B cell (primary cell): ENCODE measurements at regions not wholly inside any gene's neighbourhood (a gene's known extent, or its start where the extent isn't known, plus 50 kb on each side); places are given as distances from the start of the nearest gene placed in this dataset.

Source experiments
- EZH2 ChIP-seq: IDR thresholded peaks from 2 replicates; pipeline ENCODE4 v1.6.1; 2012; ENCODE audit warnings: borderline replicate concordance, low read depth, mild to moderate bottlenecking, moderate library complexity, low read length; ENCODE audit not compliant: insufficient read depth, poor library complexity, severe bottlenecking
- TF ChIP-seq, protein P1 (sequence below): fragments of 200-600 bp; IDR thresholded peaks from one replicate; pipeline ENCODE4 v1.8.0; 2022; ENCODE audit warnings: antibody characterized with exemption, mild to moderate bottlenecking

DNA sequence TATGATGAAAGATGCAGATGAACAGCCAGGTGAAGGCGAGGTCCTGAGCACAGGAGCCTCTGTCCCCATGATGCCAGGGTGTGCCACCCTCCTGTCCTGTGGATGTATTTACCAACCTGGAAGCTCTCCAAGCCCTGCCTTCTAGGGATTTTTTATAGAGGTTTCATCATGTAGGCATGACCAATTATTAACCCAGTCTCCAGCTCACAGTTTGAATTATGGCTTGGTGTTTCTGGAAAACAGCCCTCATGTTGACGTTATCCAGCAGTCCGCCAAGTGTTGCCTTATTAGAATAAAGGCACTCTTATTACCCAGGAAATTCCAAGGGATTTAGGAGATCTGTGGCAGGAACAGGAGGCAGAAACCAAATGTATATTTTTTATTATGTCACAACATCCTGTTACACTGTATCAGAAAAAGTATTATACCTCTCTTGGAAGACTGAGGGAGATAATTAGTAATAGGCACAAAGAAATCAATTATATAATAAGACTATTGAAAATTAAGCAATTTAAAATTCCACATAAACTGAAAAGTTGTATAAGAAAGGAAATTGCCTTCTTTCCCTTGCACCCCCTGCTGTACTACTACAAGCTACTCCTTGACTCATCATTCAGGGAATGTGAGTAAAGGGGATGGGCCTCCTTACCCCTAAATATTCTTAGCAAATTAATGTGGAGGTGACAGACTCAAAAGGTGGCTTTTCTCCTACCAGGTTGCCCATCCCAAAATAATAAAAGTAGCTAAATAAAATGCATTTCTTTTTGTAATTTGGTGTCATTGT is 129.6 kb downstream of the ZNF330 start:
- TF ChIP-seq EZH2 = no peak
- TF ChIP-seq, protein P1, sequence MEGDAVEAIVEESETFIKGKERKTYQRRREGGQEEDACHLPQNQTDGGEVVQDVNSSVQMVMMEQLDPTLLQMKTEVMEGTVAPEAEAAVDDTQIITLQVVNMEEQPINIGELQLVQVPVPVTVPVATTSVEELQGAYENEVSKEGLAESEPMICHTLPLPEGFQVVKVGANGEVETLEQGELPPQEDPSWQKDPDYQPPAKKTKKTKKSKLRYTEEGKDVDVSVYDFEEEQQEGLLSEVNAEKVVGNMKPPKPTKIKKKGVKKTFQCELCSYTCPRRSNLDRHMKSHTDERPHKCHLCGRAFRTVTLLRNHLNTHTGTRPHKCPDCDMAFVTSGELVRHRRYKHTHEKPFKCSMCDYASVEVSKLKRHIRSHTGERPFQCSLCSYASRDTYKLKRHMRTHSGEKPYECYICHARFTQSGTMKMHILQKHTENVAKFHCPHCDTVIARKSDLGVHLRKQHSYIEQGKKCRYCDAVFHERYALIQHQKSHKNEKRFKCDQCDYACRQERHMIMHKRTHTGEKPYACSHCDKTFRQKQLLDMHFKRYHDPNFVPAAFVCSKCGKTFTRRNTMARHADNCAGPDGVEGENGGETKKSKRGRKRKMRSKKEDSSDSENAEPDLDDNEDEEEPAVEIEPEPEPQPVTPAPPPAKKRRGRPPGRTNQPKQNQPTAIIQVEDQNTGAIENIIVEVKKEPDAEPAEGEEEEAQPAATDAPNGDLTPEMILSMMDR = no peak
